ENCODE measurements at regions not wholly inside any gene's neighbourhood (a gene's known extent, or its start where the extent isn't known, plus 50 kb on each side); places are given as distances from the start of the nearest gene placed in this dataset.

DNA sequence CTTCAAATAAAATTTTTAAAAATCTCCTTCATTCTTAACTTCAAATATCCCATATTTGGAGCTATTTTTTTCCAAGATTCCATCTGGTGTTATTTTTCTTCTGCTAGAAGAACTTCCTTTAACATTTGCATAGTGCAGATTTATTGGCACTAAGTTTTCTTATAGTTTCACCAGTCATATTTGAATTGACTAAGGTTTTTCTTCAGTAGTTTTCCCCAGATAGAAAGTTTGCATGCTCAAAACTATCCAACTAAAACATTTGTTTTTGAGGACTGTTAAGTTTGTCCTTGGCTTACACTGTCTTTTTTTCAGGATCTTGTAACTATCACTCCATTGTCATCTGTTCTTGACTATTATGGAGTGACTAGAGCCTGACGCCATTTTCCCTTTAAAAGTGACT is 606.7 kb downstream of the TAF11L14 start:
- DNase-seq = no peak
- no peaks in the 10 kb centered on the region for H3K4me1 ChIP-seq
- H3K27me3 ChIP-seq = no peaks in the 10 kb centered on the region
- TF ChIP-seq CTCF (IDR thresholded peaks at IDR 0.05) (no peak), POLR2A (IDR thresholded peaks at IDR 0.05) (no peak)
- WGBS, 2 donors = 92 to 94% methylated on average over 1 of the region's 1 CpG
- no peaks in the 10 kb centered on the region for H3K9me3 ChIP-seq
- no peak overlapping the region for H3K4me3 ChIP-seq
- no peaks in the 10 kb centered on the region for H3K36me3 ChIP-seq (ENCODE audit: low read depth, missing control alignments)
- H3K27ac ChIP-seq = no peak overlapping the region
- intact Hi-C loops (cut with DNase I; ENCODE audit: low total_unique reads) = no loop called here

GRCh38 chr5:18243846-18244245 is 609.6 kb downstream of the TAF11L14 start:
- H3K27ac ChIP-seq = no peak overlapping the region
- H3K36me3 ChIP-seq (ENCODE audit: low read depth, missing control alignments) = no peaks in the 10 kb centered on the region
- WGBS, 2 donors = 30 to 42% methylated on average over 2 of the region's 2 CpGs
- H3K27me3 ChIP-seq = no peaks in the 10 kb centered on the region
- H3K4me1 ChIP-seq = no peaks in the 10 kb centered on the region
- TF ChIP-seq CTCF (IDR thresholded peaks at IDR 0.05) = no peak
- no peak for TF ChIP-seq POLR2A (IDR thresholded peaks at IDR 0.05)
- DNase-seq = no peak
- intact Hi-C loops (cut with DNase I; ENCODE audit: low total_unique reads) = no loop called here
- no peaks in the 10 kb centered on the region for H3K9me3 ChIP-seq
- H3K4me3 ChIP-seq = no peak overlapping the region

DNA sequence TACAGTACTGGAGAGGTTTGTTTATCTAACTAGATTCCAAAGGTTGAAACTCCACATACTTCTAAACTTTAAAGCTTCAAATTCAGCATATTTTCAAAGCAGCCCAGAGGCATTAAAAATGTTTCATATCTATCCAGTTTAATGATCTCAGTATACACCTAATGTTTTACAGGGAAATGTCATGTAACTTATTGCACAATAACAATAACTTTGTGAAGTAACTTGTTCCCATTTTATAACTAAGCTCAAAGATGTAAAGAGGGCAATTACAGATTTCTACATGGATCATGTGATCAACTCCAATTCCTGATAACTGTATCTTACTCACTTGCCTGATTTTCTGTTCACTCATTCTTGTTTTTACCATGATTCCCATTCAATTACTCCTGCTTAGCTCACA is 610.0 kb downstream of the TAF11L14 start:
- Histone ChIP-seq H3K9me3 (no peaks in the 10 kb centered on the region), H3K27ac (no peak overlapping the region), H3K27me3 (no peaks in the 10 kb centered on the region), H3K4me1 (no peaks in the 10 kb centered on the region), H3K36me3 (ENCODE audit: low read depth, missing control alignments) (no peaks in the 10 kb centered on the region), H3K4me3 (no peak overlapping the region)
- no peak for TF ChIP-seq CTCF (IDR thresholded peaks at IDR 0.05)
- TF ChIP-seq POLR2A (IDR thresholded peaks at IDR 0.05) = no peak
- intact Hi-C loops (cut with DNase I; ENCODE audit: low total_unique reads) = no loop called here
- no peak for DNase-seq

DNA sequence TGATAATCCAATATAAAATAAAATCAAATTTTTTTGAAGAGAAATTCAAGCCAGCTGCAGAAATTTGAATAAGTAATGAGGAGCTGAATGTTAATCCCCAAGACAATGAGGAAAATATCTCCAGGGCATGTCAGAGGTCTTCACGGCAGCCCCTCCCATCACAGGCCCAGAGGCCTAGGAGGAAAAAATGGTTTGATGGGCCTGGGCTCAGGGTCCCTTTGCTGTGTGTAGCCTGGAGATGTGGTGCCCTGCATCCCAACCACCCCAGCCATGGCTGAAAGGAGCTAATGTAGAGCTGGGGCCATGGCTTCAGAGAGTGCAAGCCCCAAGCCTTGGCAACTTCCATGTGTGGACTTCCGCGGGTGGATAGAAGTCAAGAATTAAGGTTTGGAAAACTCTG is 618.3 kb downstream of the TAF11L14 start:
- TF ChIP-seq POLR2A (IDR thresholded peaks at IDR 0.05) (no peak), CTCF (IDR thresholded peaks at IDR 0.05) (no peak)
- Histone ChIP-seq H3K27ac (no peak overlapping the region), H3K4me1 (no peaks in the 10 kb centered on the region), H3K27me3 (no peaks in the 10 kb centered on the region), H3K9me3 (no peaks in the 10 kb centered on the region), H3K36me3 (ENCODE audit: low read depth, missing control alignments) (no peaks in the 10 kb centered on the region), H3K4me3 (no peak overlapping the region)
- DNase-seq = no peak
- intact Hi-C loops (cut with DNase I; ENCODE audit: low total_unique reads) = no loop called here
- 82 to 92% methylated on average over 3 of the region's 3 CpGs for WGBS, 2 donors

GRCh38 chr5:18264126-18264882 is 630.0 kb downstream of the TAF11L14 start:
- H3K27ac ChIP-seq = no peak overlapping the region
- intact Hi-C loops (cut with DNase I; ENCODE audit: low total_unique reads) = no loop called here
- WGBS, 2 donors = 75 to 82% methylated on average over 3 of the region's 3 CpGs
- no peak for DNase-seq
- H3K9me3 ChIP-seq = no peaks in the 10 kb centered on the region
- H3K4me3 ChIP-seq = no peak overlapping the region
- TF ChIP-seq CTCF (IDR thresholded peaks at IDR 0.05) (no peak), POLR2A (IDR thresholded peaks at IDR 0.05) (no peak)
- no peaks in the 10 kb centered on the region for H3K27me3 ChIP-seq
- H3K36me3 ChIP-seq (ENCODE audit: low read depth, missing control alignments) = no peaks in the 10 kb centered on the region
- H3K4me1 ChIP-seq = no peaks in the 10 kb centered on the region
